CD4-positive, alpha-beta T cell (primary cell): ENCODE measurements at regions not wholly inside any gene's neighbourhood (a gene's known extent, or its start where the extent isn't known, plus 50 kb on each side); places are given as distances from the start of the nearest gene placed in this dataset.

Source experiments
- ATAC-seq: fragments of 200-7000 bp; cut with Tn5 transposase; one replicate; pipeline ENCODE4 v1.10.0; 2022; ENCODE audit warnings: mild to moderate bottlenecking; ENCODE audit not compliant: poor library complexity
- CTCF ChIA-PET: fragments of 350-600 bp; sonication (Branson Sonifier 250); formaldehyde crosslinking; loops from one replicate; lab custom pipeline; 2021; ENCODE audit warnings: antibody characterized with exemption, inconsistent platforms; lab: Charles Lee
- POLR2A ChIA-PET: fragments of 350-600 bp; sonication (Branson Sonifier 250); formaldehyde crosslinking; loops from one replicate; lab custom pipeline; 2021; ENCODE audit warnings: antibody characterized with exemption, inconsistent platforms; lab: Charles Lee
- DNase-seq, 14 experiments: peaks; one replicate each; pipeline ENCODE4 v3.0.0-alpha.2; 2013 to 2020; ENCODE audit warnings: mixed read lengths in 2 of 14
- H3K27ac ChIP-seq, 2 donors: one replicate each; pipeline versions ENCODE4 v1.5.1 to v1.7.0; 2013; ENCODE audit warnings: low read length in 2 of 2, low read depth in 1 of 2, mild to moderate bottlenecking in 1 of 2
- H3K27me3 ChIP-seq, 2 experiments: 1 replicate in 1 of 2; 2 replicates in 1 of 2; pipeline versions ENCODE4 v1.6.1 to v1.7.0; 2013; ENCODE audit warnings: low read length in 2 of 2, control low read depth in 1 of 2, mild to moderate bottlenecking in 1 of 2, moderate library complexity in 1 of 2; ENCODE audit not compliant: insufficient read depth in 2 of 2, control insufficient read depth in 1 of 2
- H3K36me3 ChIP-seq: one replicate; pipeline ENCODE4 v1.6.1; 2013; ENCODE audit warnings: low read length, control low read depth; ENCODE audit not compliant: insufficient read depth
- H3K4me1 ChIP-seq: one replicate; pipeline ENCODE4 v1.6.1; 2013; ENCODE audit warnings: low read length, control low read depth; ENCODE audit not compliant: insufficient read depth
- H3K4me3 ChIP-seq: one replicate; pipeline ENCODE4 v1.5.1; 2013; ENCODE audit warnings: mild to moderate bottlenecking, low read length, moderate library complexity
- H3K9me3 ChIP-seq, 2 experiments: 1 replicate in 1 of 2; 2 replicates in 1 of 2; pipeline versions ENCODE4 v1.6.1 to v1.7.0; 2013; ENCODE audit warnings: low read length in 2 of 2, mild to moderate bottlenecking in 2 of 2, control low read depth in 1 of 2, moderate library complexity in 1 of 2; ENCODE audit not compliant: control insufficient read depth in 1 of 2, insufficient read depth in 1 of 2
- H3K27ac Mint-ChIP-seq: one replicate; pipeline ENCODE4 v1.8.0; 2020; ENCODE audit warnings: mixed read lengths
- H3K27me3 Mint-ChIP-seq: one replicate; pipeline ENCODE4 v1.8.0; 2021; ENCODE audit warnings: mixed read lengths
- H3K36me3 Mint-ChIP-seq: one replicate; pipeline ENCODE4 v1.8.0; 2021; ENCODE audit warnings: low read depth, mixed read lengths
- H3K4me1 Mint-ChIP-seq: one replicate; pipeline ENCODE4 v1.8.0; 2021; ENCODE audit warnings: low read depth, mixed read lengths
- H3K4me3 Mint-ChIP-seq: one replicate; pipeline ENCODE4 v1.8.0; 2020; ENCODE audit warnings: mild to moderate bottlenecking, mixed read lengths
- H3K9me3 Mint-ChIP-seq: one replicate; pipeline ENCODE4 v1.8.0; 2020; ENCODE audit warnings: mixed read lengths
- intact Hi-C, 2 experiments: fragments of 100-400 bp; cut with DNase I in 1 of 2; cut with micrococcal nuclease in 1 of 2; formaldehyde crosslinking; loops; one replicate each; pipeline versions ENCODE4 v1.15.1 to v1.9.0; 2023 to 2025; cut with DNase I, micrococcal nuclease
- TF ChIP-seq, protein P1 (sequence below): fragments of 200-600 bp; IDR thresholded peaks from one replicate; pipeline ENCODE4 v1.8.0; 2022; ENCODE audit warnings: antibody characterized with exemption, mild to moderate bottlenecking

DNA sequence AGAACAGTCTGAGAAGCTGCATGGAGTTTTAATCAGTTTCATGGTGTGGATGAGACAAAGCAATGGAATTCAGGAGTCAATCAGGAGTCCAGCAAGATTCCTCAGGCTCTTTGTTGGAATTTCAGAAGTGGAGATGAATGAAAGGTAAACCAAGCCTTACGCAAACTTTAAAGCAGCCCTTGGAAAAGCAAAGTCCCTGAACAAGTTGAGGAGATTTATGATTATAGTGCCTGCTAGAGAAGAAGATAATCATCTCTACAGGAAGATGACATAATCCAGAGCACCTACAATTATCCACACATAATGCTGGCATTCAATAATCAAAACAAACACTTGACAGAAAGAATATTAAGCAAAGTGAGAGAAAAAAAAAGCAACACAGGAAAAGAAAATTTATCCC is 1380.1 kb upstream of the NUDT12 start:
- TF ChIP-seq, protein P1, sequence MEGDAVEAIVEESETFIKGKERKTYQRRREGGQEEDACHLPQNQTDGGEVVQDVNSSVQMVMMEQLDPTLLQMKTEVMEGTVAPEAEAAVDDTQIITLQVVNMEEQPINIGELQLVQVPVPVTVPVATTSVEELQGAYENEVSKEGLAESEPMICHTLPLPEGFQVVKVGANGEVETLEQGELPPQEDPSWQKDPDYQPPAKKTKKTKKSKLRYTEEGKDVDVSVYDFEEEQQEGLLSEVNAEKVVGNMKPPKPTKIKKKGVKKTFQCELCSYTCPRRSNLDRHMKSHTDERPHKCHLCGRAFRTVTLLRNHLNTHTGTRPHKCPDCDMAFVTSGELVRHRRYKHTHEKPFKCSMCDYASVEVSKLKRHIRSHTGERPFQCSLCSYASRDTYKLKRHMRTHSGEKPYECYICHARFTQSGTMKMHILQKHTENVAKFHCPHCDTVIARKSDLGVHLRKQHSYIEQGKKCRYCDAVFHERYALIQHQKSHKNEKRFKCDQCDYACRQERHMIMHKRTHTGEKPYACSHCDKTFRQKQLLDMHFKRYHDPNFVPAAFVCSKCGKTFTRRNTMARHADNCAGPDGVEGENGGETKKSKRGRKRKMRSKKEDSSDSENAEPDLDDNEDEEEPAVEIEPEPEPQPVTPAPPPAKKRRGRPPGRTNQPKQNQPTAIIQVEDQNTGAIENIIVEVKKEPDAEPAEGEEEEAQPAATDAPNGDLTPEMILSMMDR, result no peak
- H3K4me1 Mint-ChIP-seq, result no peaks in the 10 kb centered on the region
- no peak overlapping the region for H3K4me3 ChIP-seq
- intact Hi-C loops, result no loop called here
- ATAC-seq (no peak), DNase-seq (no peak)
- H3K9me3 ChIP-seq, result peaks cover 0 to 3% of the 10 kb centered on the region in 2 experiments
- H3K36me3 ChIP-seq, result no peaks in the 10 kb centered on the region
- ChIA-PET POLR2A (no interaction called here), CTCF (no interaction called here)
- H3K27ac Mint-ChIP-seq, result no peak overlapping the region
- H3K4me3 Mint-ChIP-seq, result no peak overlapping the region
- H3K4me1 ChIP-seq, result no peaks in the 10 kb centered on the region
- H3K9me3 Mint-ChIP-seq, result peaks cover 7% of the 10 kb centered on the region
- H3K36me3 Mint-ChIP-seq, result no peaks in the 10 kb centered on the region
- H3K27ac ChIP-seq, result no peak overlapping the region
- H3K27me3 Mint-ChIP-seq, result no peaks in the 10 kb centered on the region
- H3K27me3 ChIP-seq, result no peaks in the 10 kb centered on the region

GRCh38 chr5:104941030-104941645 is 1378.5 kb upstream of the NUDT12 start:
- ChIA-PET CTCF (no interaction called here), POLR2A (no interaction called here)
- H3K4me1 ChIP-seq, result no peaks in the 10 kb centered on the region
- TF ChIP-seq, protein P1, result peak; percentile 17
- Mint-ChIP-seq H3K27me3 (no peaks in the 10 kb centered on the region), H3K4me3 (no peak overlapping the region), H3K9me3 (peaks cover 7% of the 10 kb centered on the region), H3K36me3 (no peaks in the 10 kb centered on the region), H3K27ac (no peak overlapping the region), H3K4me1 (no peaks in the 10 kb centered on the region)
- no peaks in the 10 kb centered on the region for H3K36me3 ChIP-seq
- no peak for ATAC-seq
- H3K27me3 ChIP-seq, result no peaks in the 10 kb centered on the region
- H3K27ac ChIP-seq, result no peak overlapping the region
- no peak for DNase-seq
- H3K9me3 ChIP-seq, result no peaks in the 10 kb centered on the region
- no peak overlapping the region for H3K4me3 ChIP-seq
- intact Hi-C loops, result no loop called here

GRCh38 chr5:104937598-104937997 is 1375.0 kb upstream of the NUDT12 start:
- no peak overlapping the region for H3K27ac ChIP-seq
- intact Hi-C loops, result no loop called here

More at GRCh38 chr5:104937598-104937997, 1375.0 kb upstream of the NUDT12 start:
- H3K27me3 ChIP-seq, result no peaks in the 10 kb centered on the region
- Mint-ChIP-seq H3K9me3 (peaks cover 12% of the 10 kb centered on the region), H3K27ac (no peak overlapping the region), H3K27me3 (no peaks in the 10 kb centered on the region), H3K4me3 (no peak overlapping the region), H3K36me3 (no peaks in the 10 kb centered on the region), H3K4me1 (no peaks in the 10 kb centered on the region)
- H3K4me3 ChIP-seq, result no peak overlapping the region
- peaks cover 0 to under 1% of the 10 kb centered on the region in 2 experiments for H3K9me3 ChIP-seq
- no peak for DNase-seq
- ChIA-PET CTCF (no interaction called here), POLR2A (no interaction called here)
- TF ChIP-seq, protein P1, result no peak
- no peaks in the 10 kb centered on the region for H3K4me1 ChIP-seq
- ATAC-seq, result no peak
- H3K36me3 ChIP-seq, result no peaks in the 10 kb centered on the region
